C1 segment of cervical spinal cord (tissue), 14 donors: ENCODE measurements at regions not wholly inside any gene's neighbourhood (a gene's known extent, or its start where the extent isn't known, plus 50 kb on each side); places are given as distances from the start of the nearest gene placed in this dataset.
"Not testable (repeated sequence)": the region's sequence is repeated elsewhere in the genome, so short reads cannot be mapped to it uniquely, and the experiment has no call there.

ENCODE experiments used
- DNase-seq, 14 donors: peaks; one replicate each; lab custom pipeline; 2025; lab: John Stamatoyannopoulos, UW

- no peak for DNase-seq
These were observed 324.7 kb downstream of the GJA1 start for GRCh38 chr6:121760191-121760590.

GRCh38 chr6:121760745-121761144, 325.3 kb downstream of the GJA1 start:
- no peak for DNase-seq

GRCh38 chr6:121764493-121764892, 329.0 kb downstream of the GJA1 start:
- DNase-seq = no peak

GRCh38 chr6:121765060-121765459, 329.6 kb downstream of the GJA1 start:
- DNase-seq = no peak

GRCh38 chr6:121767211-121767610, 331.8 kb downstream of the GJA1 start:
- DNase-seq = no peak

- no peak for DNase-seq
These were observed 335.5 kb downstream of the GJA1 start for GRCh38 chr6:121770943-121771342.

GRCh38 chr6:121771937-121772720, 336.7 kb downstream of the GJA1 start:
- no peak for DNase-seq

- DNase-seq = no peak
These were observed 340.6 kb downstream of the GJA1 start for GRCh38 chr6:121776054-121776453.

GRCh38 chr6:121780325-121781321, 345.2 kb downstream of the GJA1 start:
- peak in 3 of 14 donors; percentile 1 to 36 (median 4) for DNase-seq

GRCh38 chr6:121791396-121792315, 356.2 kb downstream of the GJA1 start:
- no peak for DNase-seq

- DNase-seq = peak in 1 of 14 donors; percentile 5
These were observed 359.2 kb downstream of the GJA1 start for GRCh38 chr6:121794630-121795029.

GRCh38 chr6:121797598-121797997, 362.2 kb downstream of the GJA1 start:
- DNase-seq = not testable (repeated sequence)

GRCh38 chr6:121798126-121798525, 362.7 kb downstream of the GJA1 start:
- not testable (repeated sequence) for DNase-seq

GRCh38 chr6:121799574-121799973, 364.1 kb downstream of the GJA1 start:
- DNase-seq = no peak

GRCh38 chr6:121800047-121800446, 364.6 kb downstream of the GJA1 start:
- DNase-seq = no peak

GRCh38 chr6:121806116-121806515, 370.7 kb downstream of the GJA1 start:
- no peak for DNase-seq

GRCh38 chr6:121809211-121809610, 373.8 kb downstream of the GJA1 start:
- no peak for DNase-seq

- DNase-seq = no peak
These were observed 374.9 kb downstream of the GJA1 start for GRCh38 chr6:121810158-121811032.

GRCh38 chr6:121811106-121811505, 375.7 kb downstream of the GJA1 start:
- no peak for DNase-seq

GRCh38 chr6:121816361-121816760, 380.9 kb downstream of the GJA1 start:
- DNase-seq = no peak
